ENCODE measurements at regions not wholly inside any gene's neighbourhood (a gene's known extent, or its start where the extent isn't known, plus 50 kb on each side); places are given as distances from the start of the nearest gene placed in this dataset.

- ChIA-PET POLR2A (no interaction called here), CTCF (no interaction called here)
- H3K4me1 ChIP-seq (ENCODE audit: control insufficient read depth, extremely low read depth, insufficient read depth, low read length) = no peaks in the 10 kb centered on the region
- no peak overlapping the region for H3K4me2 ChIP-seq (ENCODE audit: insufficient read depth, low read length)
- TF ChIP-seq CTCF (IDR thresholded peaks at IDR 0.05; ENCODE audit: extremely low read depth in 1 of 2, insufficient read depth in 1 of 2, low read depth in 1 of 2, low read length in 2 of 2) (no peak), JUN (IDR thresholded peaks at IDR 0.05; ENCODE audit: borderline replicate concordance, insufficient read depth, insufficient read length, low read depth) (no peak), GATA2 (IDR thresholded peaks at IDR 0.05; ENCODE audit: insufficient read depth, insufficient read length, low read depth, low read length) (no peak), EZH2 (IDR thresholded peaks at IDR 0.05; ENCODE audit: borderline replicate concordance, low read depth, low read length, severe bottlenecking) (no peak), POLR2AphosphoS5 (IDR thresholded peaks at IDR 0.05; ENCODE audit: insufficient read depth, low read depth, low read length) (no peak), FOS (IDR thresholded peaks at IDR 0.05; ENCODE audit: borderline replicate concordance, insufficient read depth, low read length) (no peak), POLR2A (IDR thresholded peaks at IDR 0.05; ENCODE audit: low read depth, low read length) (no peak), MYC (IDR thresholded peaks at IDR 0.05; ENCODE audit: low read depth, low read length) (no peak), MAX (IDR thresholded peaks at IDR 0.05; ENCODE audit: insufficient read depth, insufficient read length) (no peak)
- H3K9me1 ChIP-seq (replicated peaks; ENCODE audit: control insufficient read depth, extremely low read depth, insufficient read depth, low read length) = no peaks in the 10 kb centered on the region
- H4K20me1 ChIP-seq (replicated peaks; ENCODE audit: control insufficient read depth, extremely low read depth, insufficient read depth, low read length) = no peaks in the 10 kb centered on the region
- dilution Hi-C loops (cut with MboI; ENCODE audit: extremely low pct_ligation_motif_present, low sequenced_read_pairs) (no loop called here), intact Hi-C loops (cut with micrococcal nuclease) (no loop called here)
- no peak overlapping the region for H2AFZ ChIP-seq (ENCODE audit: low read depth, low read length)
- no peaks in the 10 kb centered on the region for H3K79me2 ChIP-seq (ENCODE audit: control insufficient read depth, insufficient read depth, low read length)
- BruUV-seq (replicated peaks) = no TSS peak
- no peaks in the 10 kb centered on the region for H3K36me3 ChIP-seq (ENCODE audit: control insufficient read depth in 2 of 2, extremely low read depth in 1 of 2, insufficient read depth in 2 of 2, low read length in 2 of 2)
- DNase-seq (ENCODE audit: low read depth, low spot score) (no peak), FAIRE-seq (no peak)
- H3K4me3 ChIP-seq (replicated peaks in 1 of 3; ENCODE audit: insufficient read depth in 1 of 3, low read depth in 1 of 3, low read length in 3 of 3) = no peak overlapping the region
- H3K9me3 ChIP-seq (replicated peaks; ENCODE audit: control insufficient read depth, insufficient read depth, low read length) = no peaks in the 10 kb centered on the region
- no peak overlapping the region for H3K9ac ChIP-seq (replicated peaks; ENCODE audit: extremely low read depth, insufficient read depth, low read length)
- no peaks in the 10 kb centered on the region for H3K27me3 ChIP-seq (ENCODE audit: control insufficient read depth in 2 of 2, insufficient read depth in 2 of 2, low read length in 2 of 2)
- no peak overlapping the region for H3K27ac ChIP-seq (ENCODE audit: insufficient read depth, low read depth, low read length)
Observed at GRCh38 chr5:109927639-109928038, 237.9 kb downstream of the MAN2A1 start.

Data from endothelial cell of umbilical vein (primary cell).